HCT116 (cell line): ENCODE measurements at regions not wholly inside any gene's neighbourhood (a gene's known extent, or its start where the extent isn't known, plus 50 kb on each side); places are given as distances from the start of the nearest gene placed in this dataset.

ENCODE experiments used
- ATAC-seq: fragments of 200-7000 bp; cut with Tn5 transposase; 2 replicates; pipeline ENCODE4 v1.9.1; 2020; ENCODE audit warnings: mild to moderate bottlenecking, moderate library complexity
- BruUV-seq: library from RNA; stranded (reverse); fragments of 400-500 nt; replicated peaks from 2 replicates; lab custom pipeline; 2021; lab: Mats Ljungman, UMichigan
- CTCF ChIA-PET: fragments of 300-600 bp; sonication (Branson Sonifier 250); formaldehyde crosslinking; loops from one replicate; lab custom pipeline; 2021; ENCODE audit warnings: antibody characterized with exemption; lab: Charles Lee
- POLR2A ChIA-PET: fragments of 300-600, 350-600 bp; sonication (Branson Sonifier 250); formaldehyde crosslinking; loops from one replicate; lab custom pipeline; 2021; ENCODE audit warnings: antibody characterized with exemption; lab: Charles Lee
- RAD21 ChIA-PET, 2 experiments: fragments of 300-600 bp; sonication (Branson Sonifier 250); formaldehyde crosslinking; loops; one replicate each; lab custom pipeline; 2023; ENCODE audit warnings: low total read pairs in 2 of 2; ENCODE audit not compliant: uncharacterized antibody in 2 of 2, unreplicated experiment in 2 of 2, low non-redundant PET in 1 of 2; lab: Charles Lee
- DNase-seq: peaks from one replicate; pipeline ENCODE4 v3.0.0-alpha.2; 2010; ENCODE audit warnings: low read depth, low spot score
- H2AFZ ChIP-seq: fragments of 200-600 bp; shearing (Covaris generic), sonication (generic); 2 replicates; pipeline ENCODE4 v1.6.1; 2017; ENCODE audit warnings: low read depth, mixed run types, mixed read lengths, antibody characterized with exemption, low read length; ENCODE audit not compliant: poor library complexity, severe bottlenecking
- H3K27ac ChIP-seq: 2 replicates; pipeline ENCODE4 v1.5.1; 2012; ENCODE audit warnings: low read depth, low read length
- H3K27me3 ChIP-seq: fragments of 200-600 bp; sonication (generic); 2 replicates; pipeline ENCODE4 v1.6.1; 2016; ENCODE audit warnings: mixed run types, low read length, mixed read lengths; ENCODE audit not compliant: insufficient read depth
- H3K36me3 ChIP-seq, 2 experiments: fragments of 200-500 bp in 1 of 2; fragments of 200-600 bp in 1 of 2; sonication (Bioruptor generic) in 1 of 2; sonication (generic) in 1 of 2; 2 replicates each; pipeline versions ENCODE4 v1.5.1 to v1.6.1; 2014 to 2016; ENCODE audit warnings: low read length in 2 of 2, inconsistent platforms in 1 of 2, mixed read lengths in 1 of 2, mixed run types in 1 of 2; ENCODE audit not compliant: insufficient read depth in 2 of 2, control insufficient read depth in 1 of 2
- H3K4me1 ChIP-seq, 2 experiments: fragments of 200-600 bp in 1 of 2; sonication (generic) in 1 of 2; 2 replicates each; pipeline versions ENCODE4 v1.5.1 to v1.6.1; 2012 to 2017; ENCODE audit warnings: low read length in 2 of 2, inconsistent platforms in 1 of 2, mild to moderate bottlenecking in 1 of 2, mixed read lengths in 1 of 2, mixed run types in 1 of 2, moderate library complexity in 1 of 2; ENCODE audit not compliant: insufficient read depth in 2 of 2, control insufficient read depth in 1 of 2
- H3K4me2 ChIP-seq: fragments of 200-600 bp; sonication (generic); 2 replicates; pipeline ENCODE4 v1.6.1; 2017; ENCODE audit warnings: mixed run types, low read length, mixed read lengths
- H3K4me3 ChIP-seq, 2 experiments: fragments of 200-600 bp in 1 of 2; sonication (generic) in 1 of 2; replicated peaks in 1 of 2; 2 replicates each; pipeline ENCODE4 v1.5.1; 2011 to 2016; ENCODE audit warnings: low read length in 2 of 2, control low read depth in 1 of 2, low read depth in 1 of 2, mild to moderate bottlenecking in 1 of 2, mixed read lengths in 1 of 2, mixed run types in 1 of 2
- H3K79me2 ChIP-seq: fragments of 200-600 bp; sonication (generic); 2 replicates; pipeline ENCODE4 v1.6.1; 2017; ENCODE audit warnings: mild to moderate bottlenecking, mixed run types, low read length, moderate library complexity, mixed read lengths; ENCODE audit not compliant: insufficient read depth
- H3K9ac ChIP-seq: fragments of 200-600 bp; sonication (generic); 2 replicates; pipeline ENCODE4 v1.6.1; 2016; ENCODE audit warnings: low read length, mixed read lengths
- H3K9me2 ChIP-seq: fragments of 200-600 bp; sonication (generic), shearing (Covaris generic); 2 replicates; pipeline ENCODE4 v1.6.1; 2017; ENCODE audit warnings: mixed run types, mild to moderate bottlenecking, moderate library complexity; ENCODE audit not compliant: insufficient read depth
- H3K9me3 ChIP-seq, 2 experiments: fragments of 200-500 bp in 1 of 2; fragments of 200-600 bp in 1 of 2; sonication (Bioruptor generic) in 1 of 2; sonication (generic) in 1 of 2; 2 replicates each; pipeline ENCODE4 v1.6.1; 2014 to 2017; ENCODE audit warnings: low read length in 2 of 2, mixed read lengths in 2 of 2, inconsistent platforms in 1 of 2, low read depth in 1 of 2, mild to moderate bottlenecking in 1 of 2, mixed run types in 1 of 2, moderate library complexity in 1 of 2; ENCODE audit not compliant: control insufficient read depth in 1 of 2, insufficient read depth in 1 of 2
- H4K20me1 ChIP-seq: fragments of 200-600 bp; sonication (generic), shearing (Covaris generic); 2 replicates; pipeline ENCODE4 v1.6.1; 2017; ENCODE audit warnings: mixed run types, mild to moderate bottlenecking, moderate library complexity; ENCODE audit not compliant: insufficient read depth
- CBX3 ChIP-seq: IDR thresholded peaks from 2 replicates; pipeline ENCODE4 v1.6.1; 2012; ENCODE audit warnings: low read depth
- ELF1 ChIP-seq: IDR thresholded peaks from 2 replicates; pipeline ENCODE4 v1.6.1; 2012; ENCODE audit warnings: low read depth, borderline replicate concordance
- EZH2phosphoT487 ChIP-seq: fragments of 200-600 bp; IDR thresholded peaks from 2 replicates; pipeline ENCODE4 v1.6.1; 2018; ENCODE audit warnings: antibody characterized with exemption, borderline replicate concordance
- FOSL1 ChIP-seq: IDR thresholded peaks from 2 replicates; pipeline ENCODE4 v1.6.1; 2012; ENCODE audit warnings: low read depth
- JUND ChIP-seq: IDR thresholded peaks from 2 replicates; pipeline ENCODE4 v1.6.1; 2012
- POLR2A ChIP-seq: IDR thresholded peaks from 2 replicates; pipeline ENCODE4 v1.7.0; 2011; ENCODE audit warnings: borderline replicate concordance; ENCODE audit not compliant: insufficient read depth, insufficient read length; ENCODE audit errors: extremely low read depth
- RAD21 ChIP-seq: IDR thresholded peaks from 2 replicates; pipeline ENCODE4 v1.6.1; 2012; ENCODE audit warnings: low read depth, mild to moderate bottlenecking
- SIN3A ChIP-seq: IDR thresholded peaks from 2 replicates; pipeline ENCODE4 v1.6.1; 2012; ENCODE audit warnings: low read depth
- SP1 ChIP-seq: IDR thresholded peaks from 2 replicates; pipeline ENCODE4 v1.6.1; 2012; ENCODE audit warnings: low read depth
- YY1 ChIP-seq: IDR thresholded peaks from 2 replicates; pipeline ENCODE4 v1.6.1; 2011; ENCODE audit warnings: low read length, low read depth, moderate library complexity, mild to moderate bottlenecking; ENCODE audit not compliant: insufficient replicate concordance; ENCODE audit errors: extremely low read depth
- ZBTB33 ChIP-seq: IDR thresholded peaks from 2 replicates; pipeline ENCODE4 v1.6.1; 2011; ENCODE audit warnings: mild to moderate bottlenecking, low read length, moderate library complexity; ENCODE audit not compliant: insufficient replicate concordance; ENCODE audit errors: extremely low read depth
- intact Hi-C: fragments of 100-400 bp; cut with micrococcal nuclease; formaldehyde crosslinking; loops from 2 replicates; pipeline ENCODE4 v1.10.0; 2022
- TF ChIP-seq, protein P1 (sequence below): IDR thresholded peaks from 2 replicates; pipeline ENCODE4 v1.6.1; 2012
- TF ChIP-seq, protein P2 (sequence below): IDR thresholded peaks from 2 replicates; pipeline ENCODE4 v1.6.1; 2012; ENCODE audit warnings: low read depth
- TF ChIP-seq, protein P3 (sequence below), 3 experiments: fragments of 200-600 bp in 1 of 3; sonication (generic) in 1 of 3; IDR thresholded peaks in 2 of 3; conservative IDR thresholded peaks in 1 of 3; 2 replicates each; pipeline ENCODE4 v1.5.1; 2012 to 2017; ENCODE audit warnings: low read depth in 2 of 3, low read length in 2 of 3, antibody characterized with exemption in 1 of 3, borderline replicate concordance in 1 of 3, control low read depth in 1 of 3, mild to moderate bottlenecking in 1 of 3, mixed read lengths in 1 of 3, mixed run types in 1 of 3, moderate library complexity in 1 of 3; ENCODE audit not compliant: insufficient read depth in 1 of 3

- no peaks in the 10 kb centered on the region for H3K36me3 ChIP-seq
- ChIA-PET POLR2A (no interaction called here), CTCF (interaction anchor here (0.6 to 2.3 kb wide), 17 partner anchors 9 to 208 kb away, joined by 3 to 14 read pairs (median 3); partner anchors contain the start of gene SPRY1)
- H3K9ac ChIP-seq, result no peak overlapping the region
- no peaks in the 10 kb centered on the region for H3K79me2 ChIP-seq
- H3K4me3 ChIP-seq, result no peak overlapping the region
- no TSS peak for BruUV-seq
- peak; percentile 100 for ATAC-seq
- peak overlapping the region; percentile 87 for H2AFZ ChIP-seq
- intact Hi-C loops, result loop anchor here (2.0 to 10.0 kb wide), 4 partner anchors 88 to 700 kb away; partner anchors contain the start of gene SPRY1
- H3K9me3 ChIP-seq, result no peaks in the 10 kb centered on the region
- H3K9me2 ChIP-seq, result no peaks in the 10 kb centered on the region
- TF ChIP-seq, protein P1, sequence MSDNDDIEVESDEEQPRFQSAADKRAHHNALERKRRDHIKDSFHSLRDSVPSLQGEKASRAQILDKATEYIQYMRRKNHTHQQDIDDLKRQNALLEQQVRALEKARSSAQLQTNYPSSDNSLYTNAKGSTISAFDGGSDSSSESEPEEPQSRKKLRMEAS, result no peak
- TF ChIP-seq JUND, result no peak
- TF ChIP-seq, protein P2, sequence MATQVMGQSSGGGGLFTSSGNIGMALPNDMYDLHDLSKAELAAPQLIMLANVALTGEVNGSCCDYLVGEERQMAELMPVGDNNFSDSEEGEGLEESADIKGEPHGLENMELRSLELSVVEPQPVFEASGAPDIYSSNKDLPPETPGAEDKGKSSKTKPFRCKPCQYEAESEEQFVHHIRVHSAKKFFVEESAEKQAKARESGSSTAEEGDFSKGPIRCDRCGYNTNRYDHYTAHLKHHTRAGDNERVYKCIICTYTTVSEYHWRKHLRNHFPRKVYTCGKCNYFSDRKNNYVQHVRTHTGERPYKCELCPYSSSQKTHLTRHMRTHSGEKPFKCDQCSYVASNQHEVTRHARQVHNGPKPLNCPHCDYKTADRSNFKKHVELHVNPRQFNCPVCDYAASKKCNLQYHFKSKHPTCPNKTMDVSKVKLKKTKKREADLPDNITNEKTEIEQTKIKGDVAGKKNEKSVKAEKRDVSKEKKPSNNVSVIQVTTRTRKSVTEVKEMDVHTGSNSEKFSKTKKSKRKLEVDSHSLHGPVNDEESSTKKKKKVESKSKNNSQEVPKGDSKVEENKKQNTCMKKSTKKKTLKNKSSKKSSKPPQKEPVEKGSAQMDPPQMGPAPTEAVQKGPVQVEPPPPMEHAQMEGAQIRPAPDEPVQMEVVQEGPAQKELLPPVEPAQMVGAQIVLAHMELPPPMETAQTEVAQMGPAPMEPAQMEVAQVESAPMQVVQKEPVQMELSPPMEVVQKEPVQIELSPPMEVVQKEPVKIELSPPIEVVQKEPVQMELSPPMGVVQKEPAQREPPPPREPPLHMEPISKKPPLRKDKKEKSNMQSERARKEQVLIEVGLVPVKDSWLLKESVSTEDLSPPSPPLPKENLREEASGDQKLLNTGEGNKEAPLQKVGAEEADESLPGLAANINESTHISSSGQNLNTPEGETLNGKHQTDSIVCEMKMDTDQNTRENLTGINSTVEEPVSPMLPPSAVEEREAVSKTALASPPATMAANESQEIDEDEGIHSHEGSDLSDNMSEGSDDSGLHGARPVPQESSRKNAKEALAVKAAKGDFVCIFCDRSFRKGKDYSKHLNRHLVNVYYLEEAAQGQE, result no peak
- no peak for TF ChIP-seq SIN3A
- TF ChIP-seq FOSL1, result 0 out of 2 replicates have a peak, but pooled peaks have one; percentile 5
- peak; percentile 74 for TF ChIP-seq RAD21
- no peak for TF ChIP-seq SP1
- peak; percentile 89 for TF ChIP-seq CBX3
- no peak for TF ChIP-seq EZH2phosphoT487
- peak; percentile 65 for TF ChIP-seq YY1
- TF ChIP-seq POLR2A, result no peak
- no peak for TF ChIP-seq ELF1
- TF ChIP-seq, protein P3, sequence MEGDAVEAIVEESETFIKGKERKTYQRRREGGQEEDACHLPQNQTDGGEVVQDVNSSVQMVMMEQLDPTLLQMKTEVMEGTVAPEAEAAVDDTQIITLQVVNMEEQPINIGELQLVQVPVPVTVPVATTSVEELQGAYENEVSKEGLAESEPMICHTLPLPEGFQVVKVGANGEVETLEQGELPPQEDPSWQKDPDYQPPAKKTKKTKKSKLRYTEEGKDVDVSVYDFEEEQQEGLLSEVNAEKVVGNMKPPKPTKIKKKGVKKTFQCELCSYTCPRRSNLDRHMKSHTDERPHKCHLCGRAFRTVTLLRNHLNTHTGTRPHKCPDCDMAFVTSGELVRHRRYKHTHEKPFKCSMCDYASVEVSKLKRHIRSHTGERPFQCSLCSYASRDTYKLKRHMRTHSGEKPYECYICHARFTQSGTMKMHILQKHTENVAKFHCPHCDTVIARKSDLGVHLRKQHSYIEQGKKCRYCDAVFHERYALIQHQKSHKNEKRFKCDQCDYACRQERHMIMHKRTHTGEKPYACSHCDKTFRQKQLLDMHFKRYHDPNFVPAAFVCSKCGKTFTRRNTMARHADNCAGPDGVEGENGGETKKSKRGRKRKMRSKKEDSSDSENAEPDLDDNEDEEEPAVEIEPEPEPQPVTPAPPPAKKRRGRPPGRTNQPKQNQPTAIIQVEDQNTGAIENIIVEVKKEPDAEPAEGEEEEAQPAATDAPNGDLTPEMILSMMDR (IDR thresholded peaks at IDR 0.05 in 2 of 3, conservative IDR thresholded peaks at IDR 0.05 in 1 of 3; ENCODE audit: borderline replicate concordance in 1 of 3, insufficient read depth in 1 of 3, low read depth in 2 of 3, low read length in 2 of 3), result peak; percentile 99
- no peak for TF ChIP-seq ZBTB33
- TF ChIP-seq, all 23 proteins: peak for 5
- Histone ChIP-seq H3K27me3 (no peaks in the 10 kb centered on the region), H3K4me2 (peak overlapping the region; percentile 15; the same call in 1 of the 2 replicates), H3K27ac (no peak overlapping the region), H4K20me1 (no peaks in the 10 kb centered on the region), H3K4me1 (peaks cover 0 to 4% of the 10 kb centered on the region in 2 experiments; a peak in 2 of 4 replicates)
- DNase-seq, result peak; percentile 75
- RAD21 ChIA-PET, result no interaction called here
Observed at GRCh38 chr4:123564758-123565346, 168.3 kb downstream of the SPRY1 start.
